SU-DHL-6 (cell line): ENCODE measurements at regions not wholly inside any gene's neighbourhood (a gene's known extent, or its start where the extent isn't known, plus 50 kb on each side); places are given as distances from the start of the nearest gene placed in this dataset.
"Not testable (repeated sequence)": the region's sequence is repeated elsewhere in the genome, so short reads cannot be mapped to it uniquely, and the experiment has no call there.

Experiments used
- EZH2phosphoT487 ChIP-seq: fragments of 200-600 bp; sonication (generic), shearing (Covaris generic); conservative IDR thresholded peaks from 2 replicates; pipeline ENCODE4 v1.6.1; 2018; ENCODE audit warnings: mild to moderate bottlenecking, antibody characterized with exemption, low read length, moderate library complexity, mixed read lengths
- TF ChIP-seq, protein P1 (sequence below): fragments of 200-600 bp; sonication (generic); IDR thresholded peaks from one replicate; pipeline ENCODE4 v1.5.1; 2017; ENCODE audit warnings: antibody characterized with exemption, mild to moderate bottlenecking, low read length, moderate library complexity; ENCODE audit not compliant: insufficient read depth, poor library complexity, severe bottlenecking

DNA sequence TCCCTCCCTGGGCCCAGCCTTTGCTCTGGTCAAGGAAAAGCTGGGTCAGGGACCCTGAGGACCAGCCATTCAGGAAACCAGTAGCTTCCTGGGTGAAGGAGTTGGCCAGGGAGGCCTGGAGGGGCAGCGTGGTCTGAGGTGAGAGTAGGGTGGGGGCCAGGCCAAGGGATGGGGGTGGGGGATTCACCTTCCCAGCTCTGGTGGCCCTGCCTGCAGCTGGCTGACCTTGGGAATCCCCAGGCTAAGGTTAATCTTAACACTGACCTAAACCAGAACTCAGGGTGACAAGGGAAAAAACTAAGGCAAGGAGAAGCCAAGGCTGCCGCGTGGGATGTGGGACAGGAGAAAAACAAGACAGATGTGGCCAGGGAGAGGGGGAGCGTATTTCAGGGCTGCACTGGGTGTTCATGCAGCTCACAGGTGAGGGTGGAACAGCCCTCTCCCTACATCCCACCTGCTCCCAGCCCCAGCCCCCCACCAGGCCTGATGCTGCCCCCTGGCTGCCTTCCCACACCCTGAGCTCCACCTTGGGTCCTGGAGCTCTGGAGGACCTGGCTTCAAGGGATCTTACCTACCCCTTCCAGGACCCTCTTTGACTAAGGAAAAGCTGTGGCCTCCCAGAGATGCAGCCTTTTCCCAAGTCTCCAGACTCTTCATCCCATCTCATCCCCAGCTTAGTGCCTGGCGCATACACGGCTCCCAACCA is 132.7 kb upstream of the GRK3 start:
- TF ChIP-seq, protein P1, sequence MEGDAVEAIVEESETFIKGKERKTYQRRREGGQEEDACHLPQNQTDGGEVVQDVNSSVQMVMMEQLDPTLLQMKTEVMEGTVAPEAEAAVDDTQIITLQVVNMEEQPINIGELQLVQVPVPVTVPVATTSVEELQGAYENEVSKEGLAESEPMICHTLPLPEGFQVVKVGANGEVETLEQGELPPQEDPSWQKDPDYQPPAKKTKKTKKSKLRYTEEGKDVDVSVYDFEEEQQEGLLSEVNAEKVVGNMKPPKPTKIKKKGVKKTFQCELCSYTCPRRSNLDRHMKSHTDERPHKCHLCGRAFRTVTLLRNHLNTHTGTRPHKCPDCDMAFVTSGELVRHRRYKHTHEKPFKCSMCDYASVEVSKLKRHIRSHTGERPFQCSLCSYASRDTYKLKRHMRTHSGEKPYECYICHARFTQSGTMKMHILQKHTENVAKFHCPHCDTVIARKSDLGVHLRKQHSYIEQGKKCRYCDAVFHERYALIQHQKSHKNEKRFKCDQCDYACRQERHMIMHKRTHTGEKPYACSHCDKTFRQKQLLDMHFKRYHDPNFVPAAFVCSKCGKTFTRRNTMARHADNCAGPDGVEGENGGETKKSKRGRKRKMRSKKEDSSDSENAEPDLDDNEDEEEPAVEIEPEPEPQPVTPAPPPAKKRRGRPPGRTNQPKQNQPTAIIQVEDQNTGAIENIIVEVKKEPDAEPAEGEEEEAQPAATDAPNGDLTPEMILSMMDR = not testable (repeated sequence)
- not testable (repeated sequence) for TF ChIP-seq EZH2phosphoT487
